PC-3 (cell line): ENCODE measurements at regions not wholly inside any gene's neighbourhood (a gene's known extent, or its start where the extent isn't known, plus 50 kb on each side); places are given as distances from the start of the nearest gene placed in this dataset.

Source experiments
- CTCF ChIP-seq: fragments of 300-600 bp; sonication (generic); conservative IDR thresholded peaks from 2 replicates; pipeline ENCODE4 v1.5.1; 2017; ENCODE audit warnings: antibody characterized with exemption, low read depth, mild to moderate bottlenecking, low read length
- EZH2 ChIP-seq: fragments of 300-600 bp; sonication (generic); IDR thresholded peaks from one replicate; pipeline ENCODE4 v1.6.1; 2017; ENCODE audit warnings: antibody characterized with exemption, mild to moderate bottlenecking, low read length; ENCODE audit not compliant: unreplicated experiment
- EZH2phosphoT487 ChIP-seq: fragments of 300-600 bp; sonication (generic); IDR thresholded peaks from 2 replicates; pipeline ENCODE4 v1.6.1; 2018; ENCODE audit warnings: mild to moderate bottlenecking, antibody characterized with exemption, low read length, borderline replicate concordance

- TF ChIP-seq CTCF (no peak), EZH2phosphoT487 (no peak), EZH2 (no peak)
Measured at GRCh38 chr4:144480068-144480467, 165.9 kb upstream of the HHIP start.
